K562 (cell line): ENCODE measurements at regions not wholly inside any gene's neighbourhood (a gene's known extent, or its start where the extent isn't known, plus 50 kb on each side); places are given as distances from the start of the nearest gene placed in this dataset.

Source experiments
- ATAC-seq: fragments of 200-7000 bp; cut with Tn5 transposase; 3 replicates; pipeline ENCODE4 v1.9.1; 2020; ENCODE audit warnings: moderate library complexity
- BruUV-seq: library from RNA; stranded (reverse); fragments of 400-500 nt; replicated peaks from 2 replicates; lab custom pipeline; 2021; lab: Mats Ljungman, UMichigan
- CTCF ChIA-PET: fragments of 300-600 bp; formaldehyde crosslinking; extraction: SDS; loops from one replicate; lab custom pipeline; 2021; ENCODE audit warnings: low intra/inter-chr PET ratio; lab: Yijun Ruan, JAX
- POLR2A ChIA-PET: fragments of 300-600, 350-650 bp; sonication (Branson Sonifier 250); formaldehyde crosslinking; extraction: SDS; loops from one replicate; lab custom pipeline; 2021; ENCODE audit warnings: antibody characterized with exemption, inconsistent platforms; lab: Yijun Ruan, JAX
- DNase-seq, 4 experiments: peaks; one replicate each; pipeline versions ENCODE4 v3.0.0 to v3.0.0-alpha.2; 2011 to 2018; ENCODE audit warnings: low spot score in 3 of 4, mixed read lengths in 3 of 4; ENCODE audit errors: extremely low read depth in 1 of 4
- FAIRE-seq: peaks from 2 replicates; lab custom pipeline; 2011; peaks lifted over from hg19 to GRCh38; lab: Jason Lieb, UNC
- H2AFZ ChIP-seq: 2 replicates; pipeline ENCODE4 v1.6.0; 2011; ENCODE audit warnings: low read depth, low read length, control low read depth, inconsistent platforms
- H3K27ac ChIP-seq: fragments of 200-600 bp; 3 replicates; pipeline ENCODE4 v1.8.0; 2011; ENCODE audit warnings: low read depth, mild to moderate bottlenecking, control low read depth, inconsistent platforms, low read length, moderate library complexity, mixed read lengths; ENCODE audit errors: extremely low read depth
- H3K27me3 ChIP-seq, 2 experiments: fragments of 300-600 bp in 1 of 2; 2 replicates in 1 of 2; 3 replicates in 1 of 2; pipeline versions ENCODE4 v1.6.0 to v1.8.0; 2011; ENCODE audit warnings: inconsistent platforms in 2 of 2, low read length in 2 of 2, mild to moderate bottlenecking in 1 of 2, mixed read lengths in 1 of 2, moderate library complexity in 1 of 2; ENCODE audit not compliant: control insufficient read depth in 2 of 2, insufficient read depth in 2 of 2
- H3K36me3 ChIP-seq: fragments of 300-600 bp; 3 replicates; pipeline ENCODE4 v1.8.0; 2011; ENCODE audit warnings: mild to moderate bottlenecking, low read length, inconsistent platforms; ENCODE audit not compliant: control insufficient read depth, insufficient read depth
- H3K4me1 ChIP-seq, 2 experiments: fragments of 200-600 bp in 1 of 2; replicated peaks in 1 of 2; 2 replicates in 1 of 2; 3 replicates in 1 of 2; pipeline versions ENCODE4 v1.5.1 to v1.8.0; 2011; ENCODE audit warnings: inconsistent platforms in 2 of 2, low read length in 2 of 2, mild to moderate bottlenecking in 1 of 2, mixed read lengths in 1 of 2, moderate library complexity in 1 of 2; ENCODE audit not compliant: control insufficient read depth in 2 of 2, insufficient read depth in 2 of 2
- H3K4me2 ChIP-seq: 2 replicates; pipeline ENCODE4 v1.6.1; 2011; ENCODE audit warnings: low read length, control low read depth, inconsistent platforms, mixed read lengths; ENCODE audit not compliant: insufficient read depth
- H3K4me3 ChIP-seq: fragments of 200-600 bp; sonication (generic), shearing (Covaris generic); 2 replicates; pipeline ENCODE4 v1.5.1; 2016; ENCODE audit warnings: control low read depth, inconsistent platforms
- H3K79me2 ChIP-seq: fragments of 200-600 bp; 3 replicates; pipeline ENCODE4 v1.8.0; 2011; ENCODE audit warnings: low read length, inconsistent platforms; ENCODE audit not compliant: control insufficient read depth, insufficient read depth
- H3K9ac ChIP-seq, 2 experiments: 2 replicates each; pipeline versions ENCODE4 v1.6.0 to v1.6.1; 2011; ENCODE audit warnings: low read depth in 2 of 2, low read length in 2 of 2, control low read depth in 1 of 2, inconsistent platforms in 1 of 2, mild to moderate bottlenecking in 1 of 2, mixed read lengths in 1 of 2; ENCODE audit not compliant: insufficient read depth in 1 of 2
- H3K9me1 ChIP-seq: one replicate; pipeline ENCODE4 v1.6.0; 2011; ENCODE audit warnings: inconsistent platforms, mild to moderate bottlenecking, low read length, moderate library complexity; ENCODE audit not compliant: control insufficient read depth, insufficient read depth
- H3K9me3 ChIP-seq: replicated peaks from 2 replicates; pipeline ENCODE4 v1.5.1; 2011; ENCODE audit warnings: low read depth, low read length, inconsistent platforms; ENCODE audit not compliant: control insufficient read depth, insufficient read depth
- H4K20me1 ChIP-seq: replicated peaks from 2 replicates; pipeline ENCODE4 v1.6.1; 2011; ENCODE audit warnings: low read length, inconsistent platforms, mixed read lengths; ENCODE audit not compliant: control insufficient read depth, insufficient read depth
- BACH1 ChIP-seq: fragments of 200-800 bp; sonication (Bioruptor generic); IDR thresholded peaks from 2 replicates; pipeline ENCODE4 v1.6.1; 2016; ENCODE audit warnings: missing genetic modification characterization, missing compliant biosample characterization
- CAMTA2 ChIP-seq: fragments of 250-450 bp; sonication (Bioruptor Pico); conservative IDR thresholded peaks from 2 replicates; pipeline ENCODE4 v1.5.1; 2022
- CBFA2T2 ChIP-seq: fragments of 450-650 bp; conservative IDR thresholded peaks from 2 replicates; pipeline ENCODE4 v1.6.1; 2017; ENCODE audit warnings: mild to moderate bottlenecking
- GATAD2A ChIP-seq: fragments of 450-650 bp; IDR thresholded peaks from 2 replicates; pipeline ENCODE4 v1.6.1; 2017
- HOXB6 ChIP-seq: fragments of 250-450 bp; sonication (Bioruptor Pico); IDR thresholded peaks from 2 replicates; pipeline ENCODE4 v1.5.1; 2022; ENCODE audit warnings: mild to moderate bottlenecking, borderline replicate concordance
- IRF9 ChIP-seq: fragments of 450-650 bp; IDR thresholded peaks from 2 replicates; pipeline ENCODE4 v1.6.1; 2016; ENCODE audit warnings: missing biosample characterization, missing genetic modification characterization
- MAFK ChIP-seq: IDR thresholded peaks from 2 replicates; pipeline ENCODE4 v1.6.1; 2011; ENCODE audit warnings: low read length, improper control_type of control experiment
- NONO ChIP-seq, 2 experiments: fragments of 200-400 bp in 1 of 2; fragments of 450-650 bp in 1 of 2; formaldehyde crosslinking in 1 of 2; IDR thresholded peaks; 2 replicates each; pipeline ENCODE4 v1.6.1; 2017; ENCODE audit warnings: low read depth in 2 of 2, mild to moderate bottlenecking in 2 of 2, moderate library complexity in 2 of 2, low read length in 1 of 2
- NR2F6 ChIP-seq: fragments of 450-650 bp; formaldehyde crosslinking; IDR thresholded peaks from 2 replicates; pipeline ENCODE4 v1.4.0; 2020; ENCODE audit warnings: mild to moderate bottlenecking
- PRDM10 ChIP-seq: fragments of 450-650 bp; IDR thresholded peaks from 2 replicates; pipeline ENCODE4 v1.6.1; 2018; ENCODE audit not compliant: partially characterized antibody
- SRSF3 ChIP-seq: fragments of 200-400 bp; formaldehyde crosslinking; IDR thresholded peaks from 2 replicates; pipeline ENCODE4 v1.6.1; 2016; ENCODE audit warnings: mild to moderate bottlenecking, low read length, moderate library complexity; ENCODE audit not compliant: insufficient read depth
- TRIM25 ChIP-seq: fragments of 450-650 bp; IDR thresholded peaks from 2 replicates; pipeline ENCODE4 v1.7.0; 2016; ENCODE audit warnings: borderline replicate concordance
- TSC22D4 ChIP-seq: fragments of 450-650 bp; IDR thresholded peaks from 2 replicates; pipeline ENCODE4 v1.6.1; 2016; ENCODE audit warnings: missing genetic modification characterization, missing biosample characterization, control low read depth
- XRCC5 ChIP-seq: fragments of 200-400 bp; formaldehyde crosslinking; IDR thresholded peaks from 2 replicates; pipeline ENCODE4 v1.6.1; 2017; ENCODE audit warnings: low read depth, mild to moderate bottlenecking, low read length
- ZNF23 ChIP-seq: fragments of 250-450 bp; sonication (Bioruptor Pico); IDR thresholded peaks from 2 replicates; pipeline ENCODE4 v1.4.0; 2020; ENCODE audit warnings: mild to moderate bottlenecking
- ZNF280B ChIP-seq: fragments of 250-450 bp; sonication (Bioruptor Pico); IDR thresholded peaks from 2 replicates; pipeline ENCODE4 v1.5.1; 2021; ENCODE audit warnings: mild to moderate bottlenecking
- ZNF696 ChIP-seq: fragments of 250-450 bp; sonication (Bioruptor Pico); conservative IDR thresholded peaks from 2 replicates; pipeline ENCODE4 v1.4.0; 2020; ENCODE audit warnings: mild to moderate bottlenecking, moderate library complexity
- WGBS: fragments of 100-300 bp; shearing (Covaris generic); methylation state at CpG from one replicate; pipeline ENCODE4 v1.1.6; 2016; ENCODE audit warnings: low coverage, mixed read lengths; ENCODE audit not compliant: insufficient coverage; ENCODE audit errors: missing lambda C conversion rate; 5-methylcytosine and 5-hydroxymethylcytosine counted together
- in situ Hi-C: fragments of 300-500 bp; cut with MboI; formaldehyde crosslinking; loops from 4 replicates; pipeline ENCODE4 v1.15.0; 2018; ENCODE audit warnings: inconsistent platforms, mixed read lengths
- intact Hi-C: fragments of 100-400 bp; cut with micrococcal nuclease; formaldehyde crosslinking; loops from 2 replicates; pipeline ENCODE4 v1.14.2; 2022

- BruUV-seq: no TSS peak
- CTCF ChIA-PET: no interaction called here
- H3K27me3 ChIP-seq: no peaks in the 10 kb centered on the region
- H3K27ac ChIP-seq: no peak overlapping the region
- no peaks in the 10 kb centered on the region for H3K4me1 ChIP-seq
- no peaks in the 10 kb centered on the region for H4K20me1 ChIP-seq
- no peak overlapping the region for H3K4me2 ChIP-seq
- DNase-seq: no peak
- TF ChIP-seq ZNF280B (CRISPR knock-in tag) (no peak), CAMTA2 (CRISPR knock-in tag) (no peak), IRF9 (tag) (no peak), HOXB6 (CRISPR knock-in tag) (no peak), XRCC5 (no peak), GATAD2A (no peak), CBFA2T2 (no peak), MAFK (no peak), NR2F6 (CRISPR knock-in tag) (no peak), ZNF23 (CRISPR knock-in tag) (no peak), TRIM25 (no peak), BACH1 (tag) (no peak), PRDM10 (no peak), TSC22D4 (no peak), NONO (IDR thresholded peaks at IDR 0.05; ENCODE audit: low read depth in 2 of 2, low read length in 1 of 2) (no peak), ZNF696 (no peak), SRSF3 (no peak)
- TF ChIP-seq, all 486 proteins: peak for 0
- POLR2A ChIA-PET: no interaction called here
- Histone ChIP-seq H2AFZ (no peak overlapping the region), H3K9me3 (no peaks in the 10 kb centered on the region), H3K79me2 (no peaks in the 10 kb centered on the region), H3K36me3 (no peaks in the 10 kb centered on the region), H3K9ac (no peak overlapping the region), H3K9me1 (no peaks in the 10 kb centered on the region), H3K4me3 (no peak overlapping the region)
- FAIRE-seq (no peak), ATAC-seq (no peak)
- in situ Hi-C loops: no loop called here
- WGBS: no CpG with 5 or more reads among the region's 3 CpGs
- intact Hi-C loops: no loop called here
Measured at GRCh38 chrY:12500096-12500495, 200.9 kb upstream of the USP9Y start.
